GM21367 (cell line): ENCODE measurements at regions not wholly inside any gene's neighbourhood (a gene's known extent, or its start where the extent isn't known, plus 50 kb on each side); places are given as distances from the start of the nearest gene placed in this dataset.
"Not testable (repeated sequence)": the region's sequence is repeated elsewhere in the genome, so short reads cannot be mapped to it uniquely, and the experiment has no call there.

Experiments used
- ATAC-seq: cut with Tn5 transposase; IDR thresholded peaks from one replicate; pipeline ENCODE4 v1.9.1; 2021; ENCODE audit not compliant: unreplicated experiment

- ATAC-seq: not testable (repeated sequence)
Measured at GRCh38 chr3:102366116-102366515, 68.7 kb upstream of the ZPLD1 start.

- no peak for ATAC-seq
Measured at GRCh38 chr3:102374863-102375634, 59.8 kb upstream of the ZPLD1 start.

- no peak for ATAC-seq
Measured at GRCh38 chr3:102378216-102378615, 56.6 kb upstream of the ZPLD1 start.

- not testable (repeated sequence) for ATAC-seq
Measured at GRCh38 chr3:102382201-102382600, 52.6 kb upstream of the ZPLD1 start.
